Loucy (cell line): ENCODE measurements at regions not wholly inside any gene's neighbourhood (a gene's known extent, or its start where the extent isn't known, plus 50 kb on each side); places are given as distances from the start of the nearest gene placed in this dataset.

Experiments used
- CTCF ChIP-seq: fragments of 200-600 bp; sonication (generic); conservative IDR thresholded peaks from 2 replicates; pipeline ENCODE4 v1.5.1; 2014; ENCODE audit warnings: mild to moderate bottlenecking, antibody characterized with exemption, low read length
- EZH2phosphoT487 ChIP-seq: fragments of 200-600 bp; IDR thresholded peaks from 2 replicates; pipeline ENCODE4 v1.6.1; 2018; ENCODE audit warnings: antibody characterized with exemption, mild to moderate bottlenecking, moderate library complexity, borderline replicate concordance

DNA sequence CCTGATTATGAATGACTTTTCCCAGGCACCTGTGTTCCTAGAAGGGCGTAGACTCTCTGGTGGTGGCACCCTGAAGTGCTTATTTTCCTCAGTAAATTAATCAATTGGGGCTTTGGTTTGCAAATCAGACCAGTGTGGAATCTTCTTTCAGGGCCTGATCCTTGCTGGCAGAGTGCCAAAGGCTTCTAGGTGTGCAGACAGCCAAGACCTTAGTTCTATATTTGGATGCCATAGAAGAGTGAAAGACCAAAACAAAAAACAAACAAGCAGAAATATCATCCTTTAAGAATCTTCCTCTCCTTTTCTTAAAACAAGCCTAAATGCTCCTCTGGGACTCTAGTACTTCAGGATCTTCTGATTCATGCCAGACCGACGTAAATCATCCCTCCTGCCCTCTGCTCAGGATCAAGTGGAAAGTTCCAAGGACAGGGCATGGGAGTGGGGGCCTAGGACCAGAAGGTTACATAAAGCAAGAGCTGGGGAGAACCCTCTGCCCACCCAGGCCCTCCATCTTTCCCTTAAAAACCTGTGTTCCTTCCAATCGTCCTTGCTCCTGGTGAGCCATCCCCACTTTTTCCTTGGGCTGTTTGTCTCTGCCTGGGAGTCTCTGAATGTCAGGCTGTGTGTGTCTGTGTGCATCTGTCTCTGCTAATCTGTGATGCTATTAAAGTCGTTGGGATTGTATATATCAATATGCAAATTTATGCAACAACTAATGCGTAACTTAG, 70.5 kb upstream of the MYLIP start:
- TF ChIP-seq CTCF (no peak), EZH2phosphoT487 (no peak)
